ENCODE measurements at regions not wholly inside any gene's neighbourhood (a gene's known extent, or its start where the extent isn't known, plus 50 kb on each side); places are given as distances from the start of the nearest gene placed in this dataset.

GRCh38 chr14:26319139-26319864, 278.5 kb downstream of the NOVA1 start:
- no peak for DNase-seq (ENCODE audit: low read depth in 2 of 2)

- no peak for DNase-seq (ENCODE audit: low read depth in 2 of 2)
Observed at GRCh38 chr14:26304056-26304455, 293.8 kb downstream of the NOVA1 start.

GRCh38 chr14:26293909-26294308, 303.9 kb downstream of the NOVA1 start:
- DNase-seq (ENCODE audit: low read depth in 2 of 2) = no peak

- DNase-seq (ENCODE audit: low read depth in 2 of 2) = peak in 1 of 2 donors; percentile 76
Observed at GRCh38 chr14:26289891-26290486, 307.8 kb downstream of the NOVA1 start.

- DNase-seq (ENCODE audit: low read depth in 2 of 2) = no peak
Observed at GRCh38 chr14:26286913-26287205, 311.0 kb downstream of the NOVA1 start.

GRCh38 chr14:26286081-26286912, 311.5 kb downstream of the NOVA1 start:
- peak in 1 of 2 donors; percentile 45 for DNase-seq (ENCODE audit: low read depth in 2 of 2)

GRCh38 chr14:26282578-26282977, 315.3 kb downstream of the NOVA1 start:
- no peak for DNase-seq (ENCODE audit: low read depth in 2 of 2)

- DNase-seq (ENCODE audit: low read depth in 2 of 2) = peak in 1 of 2 donors; percentile 5
Observed at GRCh38 chr14:26282011-26282410, 315.8 kb downstream of the NOVA1 start.

- peak; percentile 30 to 56 for DNase-seq (ENCODE audit: low read depth in 2 of 2)
Observed at GRCh38 chr14:26281280-26281998, 316.4 kb downstream of the NOVA1 start.

- DNase-seq (ENCODE audit: low read depth in 2 of 2) = peak; percentile 31 to 38
Observed at GRCh38 chr14:26276757-26277156, 321.1 kb downstream of the NOVA1 start.

- DNase-seq (ENCODE audit: low read depth in 2 of 2) = no peak
Observed at GRCh38 chr14:26265170-26265685, 332.6 kb downstream of the NOVA1 start.

- DNase-seq (ENCODE audit: low read depth in 2 of 2) = no peak
Observed at GRCh38 chr14:26261368-26262122, 336.3 kb downstream of the NOVA1 start.

- DNase-seq (ENCODE audit: low read depth in 2 of 2) = peak; percentile 28 to 33
Observed at GRCh38 chr14:26255213-26255612, 342.6 kb downstream of the NOVA1 start.

- no peak for DNase-seq (ENCODE audit: low read depth in 2 of 2)
Observed at GRCh38 chr14:26252176-26252575, 345.7 kb downstream of the NOVA1 start.

- peak in 1 of 2 donors; percentile 5 for DNase-seq (ENCODE audit: low read depth in 2 of 2)
Observed at GRCh38 chr14:26233118-26233517, 364.7 kb downstream of the NOVA1 start.

- no peak for DNase-seq (ENCODE audit: low read depth in 2 of 2)
Observed at GRCh38 chr14:26218861-26219260, 379.0 kb downstream of the NOVA1 start.

GRCh38 chr14:26217778-26218177, 380.1 kb downstream of the NOVA1 start:
- no peak for DNase-seq (ENCODE audit: low read depth in 2 of 2)

- no peak for DNase-seq (ENCODE audit: low read depth in 2 of 2)
Observed at GRCh38 chr14:26216786-26217185, 381.0 kb downstream of the NOVA1 start.

- DNase-seq (ENCODE audit: low read depth in 2 of 2) = no peak
Observed at GRCh38 chr14:26213846-26214575, 383.8 kb downstream of the NOVA1 start.

- DNase-seq (ENCODE audit: low read depth in 2 of 2) = no peak
Observed at GRCh38 chr14:26209699-26210098, 388.1 kb downstream of the NOVA1 start.
